Hindlimb muscle (tissue), 1 donor: ENCODE measurements at regions not wholly inside any gene's neighbourhood (a gene's known extent, or its start where the extent isn't known, plus 50 kb on each side); places are given as distances from the start of the nearest gene placed in this dataset.
A peak's percentile ranks its signal among the peaks of the same experiment; 100 is the strongest.

Source experiments
- DNase-seq: peaks from one replicate; pipeline ENCODE4 v3.0.0-alpha.2; 2013

- DNase-seq = no peak
Observed at GRCh38 chr2:60659026-60659425, 97.0 kb upstream of the PAPOLG start.

GRCh38 chr2:60661073-60661738 is 94.9 kb upstream of the PAPOLG start:
- no peak for DNase-seq

- DNase-seq = no peak
Observed at GRCh38 chr2:60662781-60663180, 93.3 kb upstream of the PAPOLG start.

- DNase-seq = no peak
Observed at GRCh38 chr2:60671966-60672365, 84.1 kb upstream of the PAPOLG start.

GRCh38 chr2:60674524-60675165 is 81.4 kb upstream of the PAPOLG start:
- DNase-seq = peak; percentile 84

- DNase-seq = no peak
Observed at GRCh38 chr2:60675301-60675700, 80.8 kb upstream of the PAPOLG start.

- no peak for DNase-seq
Observed at GRCh38 chr2:60676706-60677330, 79.2 kb upstream of the PAPOLG start.

GRCh38 chr2:60677356-60677755 is 78.7 kb upstream of the PAPOLG start:
- DNase-seq = no peak

- DNase-seq = no peak
Observed at GRCh38 chr2:60678551-60678950, 77.5 kb upstream of the PAPOLG start.

GRCh38 chr2:60679036-60679780 is 76.9 kb upstream of the PAPOLG start:
- DNase-seq = peak; percentile 52

- no peak for DNase-seq
Observed at GRCh38 chr2:60693551-60693950, 62.5 kb upstream of the PAPOLG start.

- DNase-seq = no peak
Observed at GRCh38 chr2:60695793-60696192, 60.3 kb upstream of the PAPOLG start.

- no peak for DNase-seq
Observed at GRCh38 chr2:60699617-60700016, 56.5 kb upstream of the PAPOLG start.

- DNase-seq = no peak
Observed at GRCh38 chr2:60706021-60706420, 50.0 kb upstream of the PAPOLG start.
